GM21825 (cell line): ENCODE measurements at regions not wholly inside any gene's neighbourhood (a gene's known extent, or its start where the extent isn't known, plus 50 kb on each side); places are given as distances from the start of the nearest gene placed in this dataset.

Experiments
- ATAC-seq: cut with Tn5 transposase; IDR thresholded peaks from one replicate; pipeline ENCODE4 v1.9.1; 2021; ENCODE audit warnings: mild to moderate bottlenecking, moderate library complexity; ENCODE audit not compliant: unreplicated experiment

- no peak for ATAC-seq
Observed at GRCh38 chr11:106399076-106399511, 321.6 kb downstream of the AASDHPPT start.

DNA sequence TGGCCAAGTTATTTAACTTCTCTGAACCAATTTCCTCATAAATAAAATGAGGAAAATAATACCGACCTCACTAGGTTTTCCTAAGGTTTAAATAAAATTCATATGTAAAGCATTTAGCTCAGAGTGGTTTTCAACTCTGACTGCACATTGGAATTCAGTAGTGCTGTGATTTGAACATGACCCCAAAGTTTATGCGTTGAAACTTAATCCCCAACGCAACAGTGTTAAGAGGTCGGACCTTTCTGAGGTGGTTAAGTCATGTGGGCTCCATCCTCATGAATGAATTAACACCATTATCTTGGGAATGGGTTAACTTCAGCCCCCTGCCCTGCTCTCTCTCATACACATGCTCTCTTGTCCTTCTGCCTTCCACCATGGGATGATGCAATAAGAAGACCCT lies 322.2 kb downstream of the AASDHPPT start:
- ATAC-seq, result no peak

DNA sequence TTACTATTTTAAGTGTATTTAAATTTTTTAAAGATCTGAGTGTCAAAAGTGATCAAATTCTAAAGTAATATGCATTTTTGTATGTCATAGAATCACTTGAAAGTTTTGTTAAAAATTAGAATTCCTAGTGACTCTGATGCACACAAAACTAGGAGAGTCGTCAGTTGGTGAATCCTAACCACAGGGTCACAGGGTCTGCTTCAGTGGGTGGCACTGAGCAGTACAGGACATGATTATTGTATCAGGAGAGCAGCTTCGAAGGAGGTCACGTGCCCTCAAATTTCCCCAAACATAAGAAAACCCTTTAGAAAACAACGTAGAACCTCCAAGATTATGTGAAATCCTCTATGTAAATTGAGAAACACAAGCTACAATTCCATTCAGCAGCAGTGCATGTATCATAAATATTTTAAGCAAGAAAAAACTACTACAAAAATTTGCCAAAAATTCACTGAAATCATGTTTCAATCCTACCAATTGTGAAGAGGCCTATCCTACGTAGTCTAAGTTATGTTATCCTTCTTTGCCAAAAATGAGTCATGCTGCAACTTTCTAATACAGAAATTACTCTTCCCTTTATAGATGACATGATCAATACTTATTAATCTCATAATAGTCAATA lies 323.6 kb downstream of the AASDHPPT start:
- no peak for ATAC-seq

DNA sequence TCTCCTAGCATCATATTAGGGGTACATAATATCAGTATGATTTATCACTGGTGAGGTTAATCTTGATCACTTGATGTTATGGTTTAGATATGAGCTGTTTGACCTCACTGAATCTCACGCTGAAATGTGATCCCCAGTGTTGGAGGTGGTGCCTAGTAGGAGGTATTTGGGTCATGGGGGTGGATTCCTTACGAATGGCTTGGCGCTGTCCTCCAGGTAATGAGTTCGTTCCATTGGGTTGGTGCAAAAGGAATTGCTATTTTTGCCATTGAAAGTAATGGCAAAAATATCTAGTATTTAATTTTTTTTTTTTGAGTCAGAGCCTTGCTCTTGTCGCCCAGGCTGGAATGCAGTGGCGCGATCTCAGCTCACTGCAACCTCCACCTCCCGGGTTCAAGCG lies 326.3 kb downstream of the AASDHPPT start:
- ATAC-seq, result no peak

DNA sequence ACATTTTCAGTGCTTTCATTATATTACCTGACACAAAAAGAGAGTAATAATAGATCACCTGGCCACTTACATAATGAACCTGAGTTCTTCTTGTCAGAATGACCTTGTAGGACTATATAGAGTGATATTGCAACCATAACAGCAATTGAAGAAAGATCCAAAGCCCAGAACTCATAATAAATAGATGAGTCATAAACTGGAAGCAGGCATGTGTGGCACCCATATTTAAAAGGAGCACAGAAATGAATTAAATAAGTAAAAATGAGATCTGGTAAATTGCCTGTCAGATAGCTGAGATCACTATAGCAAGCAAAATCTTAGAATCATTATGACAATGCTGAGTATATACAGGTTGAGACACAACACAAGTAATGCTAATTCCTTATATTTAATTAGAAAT lies 331.8 kb downstream of the AASDHPPT start:
- ATAC-seq, result no peak

DNA sequence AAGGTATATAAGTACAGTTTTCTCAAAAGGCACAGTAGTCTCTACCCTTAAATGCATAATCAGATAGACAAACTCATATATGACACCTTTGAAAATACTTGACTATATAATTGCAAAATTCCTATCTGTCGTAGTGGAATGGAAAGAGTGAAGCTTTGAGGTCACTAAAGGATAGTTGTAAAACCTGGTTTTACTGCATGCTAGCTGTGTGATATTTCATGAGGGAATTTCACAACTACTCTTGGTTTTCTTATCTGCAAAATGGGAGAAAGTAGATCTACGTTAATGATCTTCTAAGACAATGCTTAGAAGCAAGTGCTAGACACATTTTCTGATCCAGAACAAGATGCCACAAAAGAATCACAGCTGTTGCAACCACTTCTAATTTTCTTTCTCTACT lies 332.2 kb downstream of the AASDHPPT start:
- ATAC-seq, result no peak

DNA sequence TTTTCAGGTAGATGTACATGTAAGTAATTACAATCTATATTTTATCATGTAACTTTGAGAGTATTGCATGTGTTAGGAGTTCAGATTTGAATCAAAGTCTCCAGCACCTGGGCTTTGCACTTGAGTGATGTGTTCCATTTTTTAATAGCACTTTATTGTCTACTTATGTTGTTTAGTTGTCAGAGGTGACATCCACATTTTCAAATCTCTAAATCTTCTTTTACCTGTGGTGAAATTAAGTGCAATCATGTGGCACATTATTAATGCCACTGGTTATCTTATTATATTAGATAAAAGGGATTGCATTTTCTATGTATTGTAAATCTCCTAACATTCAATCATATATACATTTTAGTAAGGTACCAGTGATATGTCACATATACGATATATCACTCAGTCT lies 333.4 kb downstream of the AASDHPPT start:
- no peak for ATAC-seq

DNA sequence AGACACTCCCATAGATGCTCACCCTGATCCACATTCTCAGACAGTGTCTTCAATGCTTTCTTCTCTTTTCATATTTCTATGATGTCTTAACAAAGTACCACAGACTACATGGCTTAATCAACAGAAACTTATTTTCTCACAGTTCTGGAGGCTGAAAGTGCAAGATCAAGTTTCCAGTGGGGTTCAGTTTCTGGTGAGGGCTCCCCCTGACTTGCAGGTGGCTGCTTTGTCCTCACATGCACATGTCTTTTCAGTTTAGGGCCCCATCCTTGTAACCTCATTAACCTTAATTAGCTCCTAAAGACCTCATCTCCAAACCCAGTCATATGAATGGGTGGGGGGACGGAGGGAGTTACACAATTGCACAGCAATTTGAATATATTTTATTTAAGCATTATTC lies 335.8 kb downstream of the AASDHPPT start:
- no peak for ATAC-seq

- no peak for ATAC-seq
Observed at GRCh38 chr11:106415510-106415909, 338.0 kb downstream of the AASDHPPT start.

GRCh38 chr11:106418791-106419190 lies 341.3 kb downstream of the AASDHPPT start:
- no peak for ATAC-seq

DNA sequence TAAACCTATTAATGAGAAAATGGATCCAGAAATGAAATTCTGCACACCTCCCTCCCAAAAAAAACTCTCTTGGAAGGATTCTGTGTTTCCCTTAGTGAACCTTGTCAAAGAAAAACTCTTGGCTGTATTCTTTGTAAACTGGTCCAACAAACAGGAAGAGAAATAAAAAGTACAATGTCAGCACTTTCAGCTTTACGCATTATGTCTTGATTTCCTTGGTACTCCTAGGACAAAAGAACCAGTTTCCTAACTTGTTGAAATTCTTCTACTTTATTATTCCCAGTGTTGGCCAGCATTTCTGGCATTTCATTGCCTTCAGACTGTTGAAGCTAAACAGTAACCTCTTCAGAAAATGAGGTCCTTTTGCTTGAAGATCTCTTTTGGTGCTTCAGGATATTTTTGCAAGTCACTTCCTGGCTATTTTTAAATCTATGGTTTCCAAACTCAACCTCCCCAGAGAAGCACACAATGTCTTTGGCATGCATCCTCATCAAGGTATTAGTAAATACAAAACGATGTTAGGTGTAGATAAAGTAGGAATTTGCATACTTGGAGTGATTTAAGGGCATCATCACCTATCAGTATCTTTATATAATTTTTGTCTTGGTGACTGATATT lies 342.7 kb downstream of the AASDHPPT start:
- ATAC-seq, result no peak

- ATAC-seq, result no peak
Observed at GRCh38 chr11:106420686-106421085, 343.2 kb downstream of the AASDHPPT start.

DNA sequence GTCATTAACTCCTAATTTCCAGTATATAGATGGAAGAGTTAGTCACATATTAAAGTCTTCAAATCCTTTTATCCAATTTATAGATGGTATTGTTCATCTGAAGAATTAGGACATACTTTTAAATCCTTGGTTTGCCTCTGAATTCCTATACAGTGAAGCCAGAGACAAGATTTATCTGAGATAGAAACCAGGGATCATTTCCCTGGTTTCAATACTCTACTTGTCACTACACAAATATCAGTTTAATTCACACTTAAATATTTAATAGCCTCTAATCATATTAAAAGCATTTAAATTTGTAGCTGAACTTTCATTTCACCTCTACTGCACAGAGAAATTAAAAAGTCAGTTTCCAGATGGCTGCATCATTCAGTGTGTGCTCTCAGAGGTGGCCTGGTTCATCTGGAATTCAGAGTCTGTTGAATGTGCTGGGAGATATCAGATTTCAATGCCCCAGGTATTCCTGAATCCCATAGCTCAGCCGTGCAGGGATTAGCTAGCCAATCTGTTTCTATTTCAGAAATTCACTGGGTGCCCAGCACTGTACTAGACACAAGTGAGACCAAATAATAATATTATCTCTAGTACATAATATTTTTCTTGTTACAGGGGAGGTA lies 344.3 kb downstream of the AASDHPPT start:
- no peak for ATAC-seq

DNA sequence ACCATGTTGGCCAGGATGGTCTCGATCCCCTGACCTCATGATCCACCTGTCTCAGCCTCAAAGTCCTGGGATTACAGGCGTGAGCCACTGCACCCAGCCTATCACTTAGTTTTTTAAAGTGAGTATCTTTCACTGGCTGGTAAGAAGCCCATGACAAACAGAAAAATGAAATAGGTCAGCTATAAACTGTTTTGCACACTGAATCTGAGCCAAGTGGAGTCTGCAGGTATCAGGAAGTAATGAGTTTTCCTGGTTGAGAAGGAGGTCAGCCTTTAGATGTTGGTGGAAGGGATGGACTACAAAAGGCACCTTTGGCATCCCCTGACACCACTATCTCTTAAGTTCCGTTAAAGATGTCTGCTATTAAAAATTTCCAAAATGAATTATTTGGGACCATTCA lies 345.1 kb downstream of the AASDHPPT start:
- no peak for ATAC-seq

DNA sequence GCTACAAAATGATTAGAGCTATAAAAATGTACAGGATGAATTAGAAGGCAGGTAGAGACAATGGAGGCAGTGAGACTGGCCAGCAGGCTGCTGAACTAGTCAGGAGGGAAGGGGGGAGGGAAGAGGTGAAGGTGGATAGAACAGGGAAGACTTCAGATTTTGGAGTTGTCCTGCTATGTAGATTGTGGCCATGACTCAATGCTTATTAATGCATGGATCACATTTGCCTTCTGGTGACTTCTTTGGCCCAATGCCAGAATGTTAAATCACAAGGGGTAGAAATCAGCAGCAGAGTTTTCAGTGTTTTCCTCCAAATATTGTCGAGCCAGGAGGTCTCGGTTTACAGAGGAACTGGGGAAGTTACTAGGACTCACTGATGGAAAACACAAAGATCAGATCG lies 346.6 kb downstream of the AASDHPPT start:
- no peak for ATAC-seq

- ATAC-seq, result no peak
Observed at GRCh38 chr11:106425819-106426218, 348.4 kb downstream of the AASDHPPT start.

- no peak for ATAC-seq
Observed at GRCh38 chr11:106426696-106427095, 349.2 kb downstream of the AASDHPPT start.

DNA sequence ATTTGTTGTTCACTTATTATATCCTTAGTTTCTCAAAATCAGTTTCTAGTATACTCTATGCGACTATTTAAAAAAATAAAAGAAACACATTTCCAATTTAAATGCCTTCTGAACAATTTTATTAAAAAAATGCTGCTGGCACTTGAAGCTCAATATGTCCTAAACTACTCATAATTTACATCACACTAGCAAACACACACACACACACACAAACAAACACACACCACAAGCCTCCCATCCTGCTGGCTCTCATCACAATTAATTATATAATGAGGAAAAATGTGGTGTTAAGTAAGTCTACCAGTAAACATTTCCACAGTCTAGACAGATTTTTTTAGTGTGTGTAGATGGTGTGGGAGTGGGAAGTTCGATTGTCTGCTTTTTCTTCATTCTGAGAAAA lies 350.3 kb downstream of the AASDHPPT start:
- ATAC-seq, result no peak

- ATAC-seq, result no peak
Observed at GRCh38 chr11:106442032-106442431, 364.6 kb downstream of the AASDHPPT start.

GRCh38 chr11:106446302-106446701 lies 368.8 kb downstream of the AASDHPPT start:
- no peak for ATAC-seq

DNA sequence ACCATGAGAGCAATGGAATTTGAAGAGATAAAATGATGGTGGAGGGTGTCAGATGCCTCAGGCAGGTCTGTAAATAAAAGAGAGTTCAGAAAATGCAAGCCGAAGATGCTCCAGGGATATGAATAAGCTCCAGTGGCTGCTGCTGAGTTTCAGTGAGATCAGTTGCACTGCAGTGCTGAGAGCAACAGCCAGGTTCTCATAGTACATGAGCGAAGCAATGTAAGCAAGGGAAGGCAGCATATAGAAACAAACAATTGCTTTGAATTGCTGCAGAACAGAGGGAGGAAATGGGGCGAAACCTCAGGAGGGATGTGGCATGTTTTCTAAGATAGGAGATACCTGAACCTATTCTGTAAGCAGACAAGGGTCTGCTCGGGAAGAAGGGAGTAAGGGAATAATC lies 369.5 kb downstream of the AASDHPPT start:
- ATAC-seq, result no peak

GRCh38 chr11:106447631-106448191 lies 370.2 kb downstream of the AASDHPPT start:
- no peak for ATAC-seq
